ENCODE measurements at regions not wholly inside any gene's neighbourhood (a gene's known extent, or its start where the extent isn't known, plus 50 kb on each side); places are given as distances from the start of the nearest gene placed in this dataset.

DNA sequence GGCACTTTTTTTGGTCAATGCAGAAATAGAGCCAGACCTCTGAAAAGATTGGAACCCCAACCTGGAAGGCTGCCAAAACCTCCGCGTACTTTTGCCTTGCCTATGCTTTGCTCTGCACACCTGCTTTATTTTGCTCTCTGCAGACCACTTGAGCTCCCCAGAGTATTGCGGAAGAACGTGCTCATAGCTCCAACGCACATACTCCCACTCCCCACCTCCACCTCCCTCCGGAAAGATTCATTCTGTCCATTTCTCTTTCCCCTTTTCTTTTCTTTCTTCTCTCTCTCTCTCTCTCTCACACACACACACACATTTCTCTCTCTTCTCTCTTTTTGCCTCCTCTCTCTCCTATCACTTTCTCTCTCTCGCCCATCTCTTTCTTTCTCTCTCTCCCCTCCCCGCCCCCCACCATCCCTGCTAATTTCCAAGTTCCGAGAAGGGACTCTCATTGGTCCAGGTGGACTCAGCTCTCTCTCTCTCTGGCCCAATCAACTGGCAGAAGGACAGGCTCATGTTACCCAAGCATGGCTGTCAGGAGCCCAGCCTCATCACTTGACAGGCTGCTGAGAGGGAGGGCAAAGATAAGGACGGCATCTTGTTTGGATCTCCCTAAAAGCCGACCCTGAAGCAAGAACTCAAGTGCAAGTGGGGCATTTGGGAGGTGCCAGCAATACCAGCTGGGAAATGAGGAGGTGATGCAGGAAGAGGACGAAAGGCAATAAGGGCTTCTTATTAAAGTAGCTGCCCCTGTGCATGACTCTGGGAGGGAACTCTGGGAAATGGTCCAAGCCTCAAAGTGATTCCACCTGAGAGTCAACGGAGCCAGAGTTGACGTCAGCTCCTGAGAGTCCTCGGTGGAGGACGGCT, 246.1 kb downstream of the LY86 start:
- TF ChIP-seq POLR2A (IDR thresholded peaks at IDR 0.05; ENCODE audit: low read length) (no peak), GATA1 (IDR thresholded peaks at IDR 0.05; ENCODE audit: low read depth, low read length) (no peak)
